ENCODE measurements at regions not wholly inside any gene's neighbourhood (a gene's known extent, or its start where the extent isn't known, plus 50 kb on each side); places are given as distances from the start of the nearest gene placed in this dataset.
"Not testable (repeated sequence)": the region's sequence is repeated elsewhere in the genome, so short reads cannot be mapped to it uniquely, and the experiment has no call there.

GRCh38 chrX:143287236-143287635, 230.0 kb downstream of the SPANXN3 start:
- Histone ChIP-seq H3K36me3 (ENCODE audit: control insufficient read depth, insufficient read depth, low read length) (no peaks in the 10 kb centered on the region), H3K4me3 (replicated peaks; ENCODE audit: low read depth, low read length) (no peak overlapping the region), H3K27me3 (replicated peaks; ENCODE audit: control insufficient read depth, insufficient read depth, low read length) (no peaks in the 10 kb centered on the region)
- DNase-seq (ENCODE audit: extremely low read depth, insufficient read length): no peak
- TF ChIP-seq CTCF (IDR thresholded peaks at IDR 0.05; ENCODE audit: insufficient read depth, low read length, poor library complexity, severe bottlenecking): no peak

GRCh38 chrX:143270317-143270716, 244.6 kb downstream of the SPANXN4 start:
- TF ChIP-seq CTCF (IDR thresholded peaks at IDR 0.05; ENCODE audit: insufficient read depth, low read length, poor library complexity, severe bottlenecking): no peak
- Histone ChIP-seq H3K36me3 (ENCODE audit: control insufficient read depth, insufficient read depth, low read length) (no peaks in the 10 kb centered on the region), H3K27me3 (replicated peaks; ENCODE audit: control insufficient read depth, insufficient read depth, low read length) (no peaks in the 10 kb centered on the region), H3K4me3 (replicated peaks; ENCODE audit: low read depth, low read length) (no peak overlapping the region)
- DNase-seq (ENCODE audit: extremely low read depth, insufficient read length): no peak

DNA sequence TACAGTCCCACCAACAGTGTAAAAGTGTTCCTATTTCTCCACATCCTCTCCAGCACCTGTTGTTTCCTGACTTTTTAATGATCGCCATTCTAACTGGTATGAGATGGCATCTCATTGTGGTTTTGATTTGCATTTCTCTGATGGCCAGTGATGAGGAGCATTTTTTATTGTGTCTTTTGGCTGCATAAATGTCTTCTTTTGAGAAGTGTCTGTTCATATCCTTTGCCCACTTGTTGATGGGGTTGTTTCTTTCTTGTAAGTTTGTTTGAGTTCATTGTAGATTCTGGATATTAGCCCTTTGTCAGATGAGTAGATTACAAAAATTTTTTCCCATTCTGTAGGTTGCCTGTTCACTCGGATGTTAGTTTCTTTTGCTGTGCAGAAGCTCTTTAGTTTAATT, 218.9 kb downstream of the SPANXN4 start:
- H3K27me3 ChIP-seq (replicated peaks; ENCODE audit: control insufficient read depth, insufficient read depth, low read length); H3K36me3 ChIP-seq (ENCODE audit: control insufficient read depth, insufficient read depth, low read length); H3K4me3 ChIP-seq (replicated peaks; ENCODE audit: low read depth, low read length); DNase-seq (ENCODE audit: extremely low read depth, insufficient read length): not testable (repeated sequence)

DNA sequence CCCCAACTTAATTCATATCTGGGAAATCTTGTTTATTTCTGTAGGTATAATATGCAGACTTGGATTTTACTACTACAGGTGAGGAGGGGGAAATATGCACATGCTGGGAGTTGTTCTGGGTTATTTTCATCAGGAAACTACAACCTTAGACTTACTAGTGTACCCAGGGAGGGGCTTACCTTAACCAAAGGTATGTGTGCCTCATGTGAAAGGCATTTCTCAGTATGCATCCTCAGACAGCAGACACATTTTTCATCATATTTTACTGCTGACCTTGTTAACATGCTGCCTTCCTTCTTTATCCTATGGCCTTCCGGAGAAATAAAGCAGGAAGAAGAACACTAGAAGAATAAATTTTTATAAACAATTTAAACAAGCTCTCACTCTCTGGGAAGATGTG, 214.9 kb downstream of the SPANXN4 start:
- no peaks in the 10 kb centered on the region for H3K36me3 ChIP-seq (ENCODE audit: control insufficient read depth, insufficient read depth, low read length)
- DNase-seq (ENCODE audit: extremely low read depth, insufficient read length): no peak
- no peaks in the 10 kb centered on the region for H3K27me3 ChIP-seq (replicated peaks; ENCODE audit: control insufficient read depth, insufficient read depth, low read length)
- H3K4me3 ChIP-seq (replicated peaks; ENCODE audit: low read depth, low read length): no peak overlapping the region
- no peak for TF ChIP-seq CTCF (IDR thresholded peaks at IDR 0.05; ENCODE audit: insufficient read depth, low read length, poor library complexity, severe bottlenecking)

DNA sequence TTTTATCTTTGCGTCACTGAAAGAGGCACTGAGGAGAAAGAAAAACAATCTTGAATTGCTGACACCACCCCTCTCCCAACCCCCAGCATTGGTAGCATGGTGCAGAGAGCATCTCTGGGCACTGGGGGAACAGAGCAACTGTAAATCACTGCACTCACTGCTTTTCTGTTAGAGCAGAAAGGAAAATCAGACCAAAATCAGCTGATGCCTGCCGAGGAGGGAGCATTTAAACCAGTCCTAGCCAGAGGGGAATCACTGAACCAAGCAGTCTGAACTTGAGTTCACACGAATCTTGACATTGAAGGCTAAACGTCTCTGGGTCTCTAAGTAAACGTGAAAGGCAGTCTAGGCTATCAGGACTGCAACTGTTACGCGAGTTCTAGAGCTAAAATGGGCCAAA, 205.8 kb downstream of the SPANXN4 start:
- no peak for DNase-seq (ENCODE audit: extremely low read depth, insufficient read length)
- TF ChIP-seq CTCF (IDR thresholded peaks at IDR 0.05; ENCODE audit: insufficient read depth, low read length, poor library complexity, severe bottlenecking): no peak
- H3K27me3 ChIP-seq (replicated peaks; ENCODE audit: control insufficient read depth, insufficient read depth, low read length): no peaks in the 10 kb centered on the region
- H3K4me3 ChIP-seq (replicated peaks; ENCODE audit: low read depth, low read length): no peak overlapping the region
- no peaks in the 10 kb centered on the region for H3K36me3 ChIP-seq (ENCODE audit: control insufficient read depth, insufficient read depth, low read length)

- DNase-seq (ENCODE audit: extremely low read depth, insufficient read length); H3K4me3 ChIP-seq (replicated peaks; ENCODE audit: low read depth, low read length); H3K27me3 ChIP-seq (replicated peaks; ENCODE audit: control insufficient read depth, insufficient read depth, low read length); H3K36me3 ChIP-seq (ENCODE audit: control insufficient read depth, insufficient read depth, low read length): not testable (repeated sequence)
Measured at GRCh38 chrX:143228600-143228999, 202.9 kb downstream of the SPANXN4 start.

- TF ChIP-seq CTCF (IDR thresholded peaks at IDR 0.05; ENCODE audit: insufficient read depth, low read length, poor library complexity, severe bottlenecking): no peak
- no peak overlapping the region for H3K4me3 ChIP-seq (replicated peaks; ENCODE audit: low read depth, low read length)
- H3K27me3 ChIP-seq (replicated peaks; ENCODE audit: control insufficient read depth, insufficient read depth, low read length): no peaks in the 10 kb centered on the region
- H3K36me3 ChIP-seq (ENCODE audit: control insufficient read depth, insufficient read depth, low read length): no peaks in the 10 kb centered on the region
- no peak for DNase-seq (ENCODE audit: extremely low read depth, insufficient read length)
Measured at GRCh38 chrX:143206966-143207365, 181.2 kb downstream of the SPANXN4 start.
